Ovary (tissue), 3 donors: ENCODE measurements at regions not wholly inside any gene's neighbourhood (a gene's known extent, or its start where the extent isn't known, plus 50 kb on each side); places are given as distances from the start of the nearest gene placed in this dataset.

Experiments
- CTCF ChIP-seq, 3 donors: fragments of 450-650 bp in 2 of 3; fragments of 200-600 bp in 1 of 3; IDR thresholded peaks; one replicate each; pipeline versions ENCODE4 v1.5.1 to v1.8.0; 2016 to 2022; ENCODE audit warnings: antibody characterized with exemption in 3 of 3, mild to moderate bottlenecking in 1 of 3
- POLR2A ChIP-seq: fragments of 450-650 bp; IDR thresholded peaks from one replicate; pipeline ENCODE4 v1.6.1; 2017; ENCODE audit warnings: antibody characterized with exemption, mild to moderate bottlenecking, moderate library complexity
- donor health status: DM: no; HTN: no; CAD: no.

GRCh38 chr21:35376406-35377135 lies 327.5 kb upstream of the RUNX1 start:
- TF ChIP-seq POLR2A: no peak
- TF ChIP-seq CTCF (IDR thresholded peaks at IDR 0.05): no peak
